Adrenal gland (tissue), 9 donors: ENCODE measurements at regions not wholly inside any gene's neighbourhood (a gene's known extent, or its start where the extent isn't known, plus 50 kb on each side); places are given as distances from the start of the nearest gene placed in this dataset.

Source experiments
- DNase-seq, 7 donors: peaks; one replicate each; pipeline ENCODE4 v3.0.0-alpha.2; 2019 to 2020
- H3K27ac ChIP-seq, 5 donors: fragments of 200-600 bp; sonication (generic) in 4 of 5; 1 replicate in 3 of 5; 2 replicates in 2 of 5; pipeline versions ENCODE4 v1.5.1 to v1.8.0; 2016 to 2020; ENCODE audit warnings: mild to moderate bottlenecking in 1 of 5
- H3K27me3 ChIP-seq: fragments of 200-600 bp; 2 replicates; pipeline ENCODE4 v1.8.0; 2021
- H3K36me3 ChIP-seq, 2 donors: fragments of 200-600 bp; replicated peaks in 1 of 2; 1 replicate in 1 of 2; 2 replicates in 1 of 2; pipeline versions ENCODE4 v1.5.1 to v1.8.0; 2018 to 2022
- H3K4me1 ChIP-seq, 2 donors: fragments of 200-600 bp; replicated peaks in 1 of 2; 1 replicate in 1 of 2; 2 replicates in 1 of 2; pipeline versions ENCODE4 v1.5.1 to v1.8.0; 2018 to 2021
- H3K4me3 ChIP-seq, 4 donors: fragments of 200-600 bp; sonication (generic) in 3 of 4; one replicate each; pipeline ENCODE4 v1.5.1; 2016 to 2018
- H3K9me3 ChIP-seq, 3 donors: fragments of 200-600 bp; sonication (generic) in 1 of 3; replicated peaks in 1 of 3; 1 replicate in 2 of 3; 2 replicates in 1 of 3; pipeline versions ENCODE4 v1.5.1 to v1.8.0; 2016 to 2021
- CTCF ChIP-seq, 6 experiments: fragments of 450-650 bp in 4 of 6; fragments of 200-600 bp in 2 of 6; sonication (generic) in 1 of 6; IDR thresholded peaks; 1 replicate in 5 of 6; 2 replicates in 1 of 6; pipeline versions ENCODE4 v1.5.1 to v1.8.0; 2016 to 2021; ENCODE audit warnings: antibody characterized with exemption in 6 of 6, mild to moderate bottlenecking in 2 of 6, moderate library complexity in 1 of 6
- POLR2A ChIP-seq, 2 donors: fragments of 450-650 bp; IDR thresholded peaks; one replicate each; pipeline ENCODE4 v1.6.1; 2017; ENCODE audit warnings: antibody characterized with exemption in 2 of 2, mild to moderate bottlenecking in 2 of 2, moderate library complexity in 1 of 2
- WGBS, 4 donors: extraction: QIAGEN DNeasy Blood & Tissue Kit in 2 of 4; methylation state at CpG; one replicate each; pipeline versions ENCODE4 v1.1.5 to v1.1.7; 2013 to 2017; 5-methylcytosine and 5-hydroxymethylcytosine counted together
- intact Hi-C, 2 donors: fragments of 100-400 bp; cut with DNase I; formaldehyde crosslinking; loops; one replicate each; pipeline versions ENCODE4 v1.14.1 to v1.15.0; 2022 to 2023
- donor health status: healthy with polysubstance abuse.
- donor health status: Bipolar disorder and iron deficiency.
- donor health status: DM: yes; HTN: yes; CAD: no.
- donor health status: DM: no; HTN: no; CAD: no.
- donor health status: DM: no; HTN: no; CAD: no.

DNA sequence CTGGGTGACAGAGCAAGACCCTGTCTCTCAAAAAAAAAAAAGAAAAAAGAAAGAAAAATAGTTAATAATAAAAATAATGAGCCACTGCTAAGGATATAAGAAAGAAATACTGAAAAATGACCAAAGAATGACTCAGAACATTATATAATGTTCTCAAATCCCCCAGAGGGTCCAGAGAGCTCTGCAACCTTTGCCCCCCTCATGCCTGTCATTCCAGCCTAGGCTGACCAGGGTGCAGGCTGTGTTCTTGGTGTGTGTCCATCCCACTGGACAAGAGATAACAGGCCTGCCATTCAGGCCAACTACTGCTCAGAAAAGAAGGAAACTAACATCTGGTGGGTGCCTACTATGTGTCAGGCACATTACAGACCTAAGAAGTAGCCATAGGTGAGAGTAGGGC is 72.7 kb upstream of the EDNRA start:
- DNase-seq: peak in 4 of 7 donors; percentile 15 to 59 (median 20)
- Histone ChIP-seq H3K4me1 (no peaks in the 10 kb centered on the region), H3K4me3 (no peak overlapping the region), H3K9me3 (no peaks in the 10 kb centered on the region), H3K36me3 (no peaks in the 10 kb centered on the region), H3K27me3 (no peaks in the 10 kb centered on the region), H3K27ac (no peak overlapping the region)
- TF ChIP-seq CTCF (IDR thresholded peaks at IDR 0.05): no peak
- no peak for TF ChIP-seq POLR2A (IDR thresholded peaks at IDR 0.05)
- intact Hi-C loops: no loop called here

GRCh38 chr4:147409350-147409749 is 71.5 kb upstream of the EDNRA start:
- Histone ChIP-seq H3K4me1 (no peaks in the 10 kb centered on the region), H3K4me3 (no peak overlapping the region), H3K27me3 (no peaks in the 10 kb centered on the region), H3K36me3 (no peaks in the 10 kb centered on the region), H3K9me3 (no peaks in the 10 kb centered on the region), H3K27ac (no peak overlapping the region)
- TF ChIP-seq POLR2A (IDR thresholded peaks at IDR 0.05) (no peak), CTCF (IDR thresholded peaks at IDR 0.05) (no peak)
- intact Hi-C loops: no loop called here
- WGBS, 4 donors: 58 to 76% (median 70%) methylated on average over 2 of the region's 2 CpGs
- DNase-seq: no peak

DNA sequence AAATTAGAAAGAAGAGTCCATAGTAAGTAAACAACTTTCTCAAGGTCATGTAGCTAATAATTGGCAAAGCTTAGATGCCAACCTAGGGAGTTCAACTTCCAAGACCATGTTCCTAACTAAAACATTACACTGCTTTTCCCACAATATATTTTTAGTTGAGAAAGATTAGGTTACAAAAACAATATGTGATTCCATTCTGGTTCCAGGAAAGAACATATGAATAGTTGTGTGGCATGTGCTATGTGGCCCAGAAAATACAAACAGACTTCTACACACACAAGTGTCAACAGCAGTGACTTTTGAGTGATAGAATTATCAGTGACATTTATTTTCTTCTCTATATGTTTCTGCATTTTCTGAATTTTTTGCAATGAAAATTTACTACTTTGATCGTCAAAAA is 62.7 kb upstream of the EDNRA start:
- Histone ChIP-seq H3K27me3 (no peaks in the 10 kb centered on the region), H3K36me3 (no peaks in the 10 kb centered on the region), H3K27ac (no peak overlapping the region), H3K9me3 (no peaks in the 10 kb centered on the region), H3K4me3 (no peak overlapping the region), H3K4me1 (no peaks in the 10 kb centered on the region)
- DNase-seq: no peak
- intact Hi-C loops: no loop called here
- TF ChIP-seq CTCF (IDR thresholded peaks at IDR 0.05) (no peak), POLR2A (IDR thresholded peaks at IDR 0.05) (no peak)
- WGBS, 4 donors: 66 to 79% (median 72%) methylated on average over 1 of the region's 1 CpG

- no peaks in the 10 kb centered on the region for H3K36me3 ChIP-seq
- no peak for DNase-seq
- no peaks in the 10 kb centered on the region for H3K4me1 ChIP-seq
- 71 to 81% (median 77%) methylated on average over 2 of the region's 2 CpGs for WGBS, 4 donors
- no peaks in the 10 kb centered on the region for H3K27me3 ChIP-seq
- intact Hi-C loops: no loop called here
- H3K4me3 ChIP-seq: no peak overlapping the region
- no peaks in the 10 kb centered on the region for H3K9me3 ChIP-seq
- H3K27ac ChIP-seq: no peak overlapping the region
- TF ChIP-seq CTCF (IDR thresholded peaks at IDR 0.05): no peak
- TF ChIP-seq POLR2A (IDR thresholded peaks at IDR 0.05): no peak
These were observed 59.4 kb upstream of the EDNRA start for GRCh38 chr4:147421456-147421855.
